GM12892 (cell line): ENCODE measurements at regions not wholly inside any gene's neighbourhood (a gene's known extent, or its start where the extent isn't known, plus 50 kb on each side); places are given as distances from the start of the nearest gene placed in this dataset.
"Not testable (repeated sequence)": the region's sequence is repeated elsewhere in the genome, so short reads cannot be mapped to it uniquely, and the experiment has no call there.

Experiments used
- DNase-seq: peaks from one replicate; pipeline ENCODE4 v3.0.0; 2011; ENCODE audit not compliant: insufficient read length
- FAIRE-seq: peaks from 2 replicates; lab custom pipeline; 2011; peaks lifted over from hg19 to GRCh38; lab: Jason Lieb, UNC
- POLR2A ChIP-seq: IDR thresholded peaks from 2 replicates; pipeline ENCODE4 v1.6.1; 2011; ENCODE audit warnings: low read depth, low read length, control low read depth
- POLR2AphosphoS5 ChIP-seq: IDR thresholded peaks from 2 replicates; pipeline ENCODE4 v1.6.1; 2011; ENCODE audit warnings: low read depth, low read length, control low read depth
- TAF1 ChIP-seq: IDR thresholded peaks from 2 replicates; pipeline ENCODE4 v1.6.1; 2011; ENCODE audit warnings: low read depth, mild to moderate bottlenecking, control low read depth, low read length, borderline replicate concordance

- no peak for TF ChIP-seq POLR2AphosphoS5
- TF ChIP-seq TAF1: no peak
- TF ChIP-seq POLR2A: no peak
- no peak for DNase-seq
- no peak for FAIRE-seq
Measured at GRCh38 chr13:109271555-109272541, 514.5 kb downstream of the IRS2 start.

GRCh38 chr13:109271061-109271460 is 515.3 kb downstream of the IRS2 start:
- TF ChIP-seq POLR2AphosphoS5 (no peak), TAF1 (no peak), POLR2A (no peak)
- FAIRE-seq: no peak
- DNase-seq: no peak

DNA sequence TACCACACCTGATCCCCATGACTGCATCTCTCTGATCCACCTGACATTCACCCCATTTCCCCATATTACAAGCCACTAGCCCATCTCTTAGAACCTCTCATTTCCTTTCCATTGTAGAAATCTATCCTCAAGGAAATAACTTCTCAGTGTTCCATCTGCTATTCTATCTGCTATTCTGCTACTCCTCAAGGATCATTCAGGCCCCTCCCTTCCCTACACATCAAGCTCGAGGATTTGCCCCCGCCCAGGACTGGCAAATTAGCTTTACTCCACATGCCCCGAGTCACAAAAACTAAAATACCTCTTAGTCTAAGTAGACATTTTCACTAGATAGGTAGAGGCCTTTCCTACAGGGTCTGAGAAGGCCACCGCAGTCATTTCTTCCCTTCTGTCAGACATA is 517.0 kb downstream of the IRS2 start:
- not testable (repeated sequence) for FAIRE-seq, DNase-seq

- not testable (repeated sequence) for FAIRE-seq, DNase-seq
Measured at GRCh38 chr13:109268492-109268891, 517.9 kb downstream of the IRS2 start.

DNA sequence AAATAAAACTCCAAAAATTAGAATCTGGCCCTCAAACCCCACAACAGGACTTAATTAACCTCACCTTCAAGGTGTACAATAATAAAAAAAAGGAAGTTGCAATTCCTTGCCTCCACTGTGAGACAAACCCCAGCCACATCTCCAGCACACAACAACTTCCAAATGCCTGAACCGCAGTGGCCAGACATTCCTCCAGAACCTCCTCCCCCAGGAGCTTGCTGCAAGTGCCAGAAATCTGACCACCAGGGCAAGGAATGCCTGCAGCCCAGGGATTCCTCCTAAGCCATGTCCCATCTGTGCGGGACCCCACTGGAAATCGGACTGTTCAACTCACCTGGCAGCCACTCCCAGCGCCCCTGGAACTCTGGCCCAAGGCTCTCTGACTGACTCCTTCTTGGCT is 519.0 kb downstream of the IRS2 start:
- FAIRE-seq, DNase-seq: not testable (repeated sequence)

GRCh38 chr13:109265438-109265742 is 521.0 kb downstream of the IRS2 start:
- FAIRE-seq, DNase-seq: not testable (repeated sequence)

GRCh38 chr13:109264603-109265437 is 521.6 kb downstream of the IRS2 start:
- not testable (repeated sequence) for DNase-seq, FAIRE-seq

DNA sequence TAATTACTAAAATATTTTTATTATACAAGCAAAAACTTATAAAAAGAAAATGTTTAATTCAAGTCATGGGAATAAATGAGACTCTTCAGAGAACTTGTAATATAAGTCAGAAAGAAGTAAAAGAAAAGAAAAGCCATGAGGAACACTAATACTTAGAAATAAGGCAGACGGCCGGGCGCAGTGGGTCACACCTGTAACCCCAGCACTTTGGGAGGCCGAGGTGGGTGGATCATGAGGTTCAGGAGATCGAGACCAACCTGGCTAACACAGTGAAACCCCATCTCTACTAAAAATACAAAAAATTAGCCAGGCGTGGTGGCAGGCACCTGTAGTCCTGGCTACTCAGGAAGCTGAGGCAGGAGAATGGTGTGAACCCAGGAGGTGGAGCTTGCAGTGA is 528.6 kb downstream of the IRS2 start:
- not testable (repeated sequence) for DNase-seq, FAIRE-seq
